OCI-LY3 (cell line): ENCODE measurements at regions not wholly inside any gene's neighbourhood (a gene's known extent, or its start where the extent isn't known, plus 50 kb on each side); places are given as distances from the start of the nearest gene placed in this dataset.

Source experiments
- H2AFZ ChIP-seq: fragments of 200-600, 300-600 bp; shearing (Covaris generic); 2 replicates; pipeline ENCODE4 v1.6.0; 2014; ENCODE audit warnings: antibody characterized with exemption, low read depth, low read length
- H3K27ac ChIP-seq: fragments of 200-600, 300-600 bp; sonication (generic); 2 replicates; pipeline ENCODE4 v1.5.1; 2014; ENCODE audit warnings: mild to moderate bottlenecking, low read length, moderate library complexity, mixed read lengths
- H3K27me3 ChIP-seq: fragments of 200-600, 300-600 bp; sonication (generic); 2 replicates; pipeline ENCODE4 v1.6.1; 2014; ENCODE audit warnings: low read depth, low read length, mixed read lengths
- H3K36me3 ChIP-seq: fragments of 200-600, 300-600 bp; sonication (generic); replicated peaks from 2 replicates; pipeline ENCODE3; 2014; ENCODE audit warnings: low read depth, low read length, mixed read lengths
- H3K4me1 ChIP-seq: fragments of 300-600, 200-600 bp; sonication (generic); 2 replicates; pipeline ENCODE4 v1.6.1; 2014; ENCODE audit warnings: low read length, mixed read lengths
- H3K4me2 ChIP-seq: fragments of 200-600, 300-600 bp; sonication (generic); 2 replicates; pipeline ENCODE4 v1.6.1; 2014; ENCODE audit warnings: low read length, mixed read lengths
- H3K4me3 ChIP-seq: fragments of 300-600, 200-600 bp; sonication (generic); 2 replicates; pipeline ENCODE4 v1.5.1; 2014; ENCODE audit warnings: antibody characterized with exemption, mild to moderate bottlenecking, low read length, moderate library complexity
- H3K79me2 ChIP-seq: fragments of 300-600, 200-600 bp; shearing (Covaris generic); 2 replicates; pipeline ENCODE4 v1.6.1; 2014; ENCODE audit warnings: mild to moderate bottlenecking, low read length, mixed read lengths
- H3K9ac ChIP-seq: fragments of 300-600, 200-600 bp; shearing (Covaris generic); 2 replicates; pipeline ENCODE4 v1.6.0; 2014; ENCODE audit warnings: mild to moderate bottlenecking, low read length, moderate library complexity
- H3K9me3 ChIP-seq: fragments of 200-600, 300-600 bp; shearing (Covaris generic); 2 replicates; pipeline ENCODE4 v1.6.1; 2014; ENCODE audit warnings: low read length, mixed read lengths; ENCODE audit not compliant: insufficient read depth
- H4K20me1 ChIP-seq: fragments of 200-600, 300-600 bp; sonication (generic); 2 replicates; pipeline ENCODE4 v1.6.1; 2016; ENCODE audit warnings: low read length, mixed read lengths; ENCODE audit not compliant: insufficient read depth
- EZH2phosphoT487 ChIP-seq: fragments of 200-600 bp; shearing (Covaris generic); IDR thresholded peaks from 2 replicates; pipeline ENCODE4 v1.6.1; 2018; ENCODE audit warnings: antibody characterized with exemption, mixed run types, low read depth
- TF ChIP-seq, protein P1 (sequence below): fragments of 200-600, 300-600 bp; sonication (generic); IDR thresholded peaks from 2 replicates; pipeline ENCODE4 v1.5.1; 2014; ENCODE audit warnings: antibody characterized with exemption, low read length, low read depth

DNA sequence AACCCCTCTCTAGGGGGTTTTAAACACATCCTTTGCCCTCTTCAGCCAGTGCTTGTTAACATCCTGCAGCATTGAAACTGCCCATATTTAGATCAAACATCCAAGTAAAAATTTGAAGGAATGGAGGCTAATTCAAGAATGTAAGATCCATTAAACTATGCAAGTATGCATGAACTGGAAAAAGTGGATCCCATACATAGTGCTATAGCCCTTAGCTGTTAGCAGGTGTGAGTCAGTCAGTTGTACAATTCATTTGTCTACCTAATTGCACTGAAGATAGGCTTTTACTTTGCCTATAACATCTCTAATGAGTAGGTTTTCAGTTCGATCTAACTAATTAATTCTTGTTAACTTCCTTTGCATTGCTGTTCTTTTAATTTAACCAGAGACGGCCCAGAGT lies 270.9 kb downstream of the LMO4 start:
- H4K20me1 ChIP-seq, result peaks cover 6% of the 10 kb centered on the region; the same call in 1 of the 2 replicates
- no peak overlapping the region for H3K9ac ChIP-seq
- no peaks in the 10 kb centered on the region for H3K36me3 ChIP-seq
- peaks cover 34% of the 10 kb centered on the region for H3K4me1 ChIP-seq
- no peaks in the 10 kb centered on the region for H3K79me2 ChIP-seq
- H2AFZ ChIP-seq, result no peak overlapping the region
- H3K27me3 ChIP-seq, result 0 out of 2 replicates have a peak, but pooled peaks cover 8% of the 10 kb centered on the region
- peak overlapping the region; percentile 45 for H3K4me2 ChIP-seq
- TF ChIP-seq EZH2phosphoT487, result no peak
- TF ChIP-seq, protein P1, sequence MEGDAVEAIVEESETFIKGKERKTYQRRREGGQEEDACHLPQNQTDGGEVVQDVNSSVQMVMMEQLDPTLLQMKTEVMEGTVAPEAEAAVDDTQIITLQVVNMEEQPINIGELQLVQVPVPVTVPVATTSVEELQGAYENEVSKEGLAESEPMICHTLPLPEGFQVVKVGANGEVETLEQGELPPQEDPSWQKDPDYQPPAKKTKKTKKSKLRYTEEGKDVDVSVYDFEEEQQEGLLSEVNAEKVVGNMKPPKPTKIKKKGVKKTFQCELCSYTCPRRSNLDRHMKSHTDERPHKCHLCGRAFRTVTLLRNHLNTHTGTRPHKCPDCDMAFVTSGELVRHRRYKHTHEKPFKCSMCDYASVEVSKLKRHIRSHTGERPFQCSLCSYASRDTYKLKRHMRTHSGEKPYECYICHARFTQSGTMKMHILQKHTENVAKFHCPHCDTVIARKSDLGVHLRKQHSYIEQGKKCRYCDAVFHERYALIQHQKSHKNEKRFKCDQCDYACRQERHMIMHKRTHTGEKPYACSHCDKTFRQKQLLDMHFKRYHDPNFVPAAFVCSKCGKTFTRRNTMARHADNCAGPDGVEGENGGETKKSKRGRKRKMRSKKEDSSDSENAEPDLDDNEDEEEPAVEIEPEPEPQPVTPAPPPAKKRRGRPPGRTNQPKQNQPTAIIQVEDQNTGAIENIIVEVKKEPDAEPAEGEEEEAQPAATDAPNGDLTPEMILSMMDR, result no peak
- 0 out of 2 replicates have a peak overlapping the region, but pooled peaks have one; percentile 23 for H3K4me3 ChIP-seq
- no peak overlapping the region for H3K27ac ChIP-seq
- no peaks in the 10 kb centered on the region for H3K9me3 ChIP-seq

DNA sequence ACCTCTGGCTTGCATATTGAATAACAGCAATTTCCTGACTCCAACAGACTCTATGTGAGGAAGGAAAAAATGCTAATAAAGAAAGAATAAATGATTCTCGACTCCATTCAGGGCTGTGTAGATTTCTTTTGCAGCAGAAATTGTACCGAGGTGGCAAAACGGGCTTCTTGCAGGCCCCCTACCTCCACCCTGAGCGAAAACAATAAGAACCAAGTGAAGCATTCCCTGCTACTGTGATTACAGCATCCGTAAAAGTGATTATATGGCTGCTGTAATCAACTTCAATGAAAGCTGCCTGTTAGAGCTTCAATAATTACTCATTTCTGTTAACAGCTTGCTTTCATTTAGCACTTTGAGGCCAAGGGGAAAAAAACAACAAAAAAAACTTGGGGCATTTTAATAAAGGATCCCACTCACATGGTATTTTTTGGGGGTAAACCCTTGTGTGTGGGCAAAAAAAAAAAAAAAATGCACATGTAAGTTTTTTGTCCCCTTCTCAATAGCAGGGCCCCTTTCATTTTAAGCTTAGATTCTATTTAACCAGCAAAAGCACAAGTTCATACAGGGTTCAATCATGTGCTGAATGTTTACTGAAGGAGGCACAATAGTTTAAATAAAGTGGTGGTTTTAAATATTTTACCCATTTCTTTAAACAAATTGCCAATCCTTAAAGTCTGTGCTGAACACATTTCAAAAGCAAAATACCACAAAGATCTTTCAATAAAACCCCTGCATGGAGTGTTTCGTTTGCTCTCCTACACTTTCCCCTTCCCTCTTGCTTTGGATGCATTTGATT lies 271.6 kb downstream of the LMO4 start:
- H3K27ac ChIP-seq, result no peak overlapping the region
- H3K4me3 ChIP-seq, result peak overlapping the region; percentile 23; the same call in 1 of the 2 replicates

DNA sequence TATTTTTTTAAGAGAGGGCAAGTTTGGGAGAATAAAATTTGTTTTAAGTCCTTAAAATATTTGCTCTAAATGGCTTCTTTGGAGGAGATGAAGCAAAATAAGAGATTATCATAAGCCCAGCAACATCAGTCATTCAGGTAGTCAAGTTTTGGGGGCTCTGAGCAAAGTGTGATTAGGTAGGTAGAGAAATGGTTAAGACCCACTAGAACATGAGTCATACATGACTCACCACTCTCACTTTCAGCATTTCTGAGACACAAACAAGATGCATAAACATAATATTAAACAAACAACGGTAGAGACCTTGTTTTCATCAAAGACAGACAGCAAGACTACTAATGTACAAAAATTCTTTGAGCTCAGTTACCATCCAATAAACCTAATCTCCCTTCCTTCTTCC lies 272.2 kb downstream of the LMO4 start:
- Histone ChIP-seq H3K9me3 (no peaks in the 10 kb centered on the region), H2AFZ (no peak overlapping the region), H3K4me1 (peaks cover 25% of the 10 kb centered on the region), H3K4me3 (no peak overlapping the region), H3K27me3 (0 out of 2 replicates have a peak, but pooled peaks cover 8% of the 10 kb centered on the region), H3K9ac (no peak overlapping the region), H3K27ac (no peak overlapping the region), H4K20me1 (no peaks in the 10 kb centered on the region), H3K36me3 (no peaks in the 10 kb centered on the region), H3K79me2 (no peaks in the 10 kb centered on the region), H3K4me2 (no peak overlapping the region)
- TF ChIP-seq EZH2phosphoT487, result no peak
- TF ChIP-seq, protein P1, result no peak

More for the DNA sequence above, 271.6 kb downstream of the LMO4 start:
- no peak overlapping the region for H3K9ac ChIP-seq
- H3K4me1 ChIP-seq, result peaks cover 28% of the 10 kb centered on the region
- no peaks in the 10 kb centered on the region for H3K79me2 ChIP-seq
- no peaks in the 10 kb centered on the region for H3K9me3 ChIP-seq
- no peak overlapping the region for H2AFZ ChIP-seq
- no peaks in the 10 kb centered on the region for H3K36me3 ChIP-seq
- peak overlapping the region; percentile 45 for H3K4me2 ChIP-seq
- H3K27me3 ChIP-seq, result 0 out of 2 replicates have a peak, but pooled peaks cover 8% of the 10 kb centered on the region
- peaks cover under 1% of the 10 kb centered on the region; the same call in 1 of the 2 replicates for H4K20me1 ChIP-seq
- TF ChIP-seq, protein P1, result no peak
- no peak for TF ChIP-seq EZH2phosphoT487

DNA sequence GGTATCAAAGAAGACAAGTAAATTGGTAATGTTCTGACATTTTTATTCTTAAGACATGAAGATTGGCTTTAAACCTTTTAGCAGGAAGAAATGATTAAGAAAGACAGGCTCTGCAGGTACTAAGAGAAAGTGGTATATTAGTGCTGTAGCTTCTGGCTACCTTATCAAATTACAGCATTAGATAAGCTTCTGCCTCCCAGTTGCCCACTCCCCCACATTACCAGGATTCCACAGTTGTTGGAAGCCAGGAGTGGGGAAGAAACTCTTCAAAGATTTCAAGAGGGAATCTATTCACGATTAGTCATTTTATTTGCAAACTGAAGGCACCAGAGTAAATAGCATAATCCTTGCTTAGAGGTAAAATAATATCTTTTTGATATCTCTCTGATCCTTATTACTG lies 274.9 kb downstream of the LMO4 start:
- no peak overlapping the region for H3K4me3 ChIP-seq
- no peak overlapping the region for H3K4me2 ChIP-seq
- no peak overlapping the region for H3K9ac ChIP-seq
- TF ChIP-seq, protein P1, result no peak
- no peak for TF ChIP-seq EZH2phosphoT487
- H3K79me2 ChIP-seq, result no peaks in the 10 kb centered on the region
- peaks cover 24% of the 10 kb centered on the region for H3K4me1 ChIP-seq
- no peaks in the 10 kb centered on the region for H3K36me3 ChIP-seq
- no peaks in the 10 kb centered on the region for H3K27me3 ChIP-seq
- no peaks in the 10 kb centered on the region for H3K9me3 ChIP-seq
- H3K27ac ChIP-seq, result no peak overlapping the region
- no peaks in the 10 kb centered on the region for H4K20me1 ChIP-seq
- no peak overlapping the region for H2AFZ ChIP-seq
